Activated gamma-delta T cell (primary cell): ENCODE measurements at regions not wholly inside any gene's neighbourhood (a gene's known extent, or its start where the extent isn't known, plus 50 kb on each side); places are given as distances from the start of the nearest gene placed in this dataset.

Source experiments
- DNase-seq: peaks from one replicate; lab custom pipeline; 2025; lab: John Stamatoyannopoulos, UW

GRCh38 chr7:1286946-1287645 is 54.4 kb downstream of the UNCX start:
- DNase-seq: no peak

GRCh38 chr7:1287752-1288201 is 55.1 kb downstream of the UNCX start:
- no peak for DNase-seq

DNA sequence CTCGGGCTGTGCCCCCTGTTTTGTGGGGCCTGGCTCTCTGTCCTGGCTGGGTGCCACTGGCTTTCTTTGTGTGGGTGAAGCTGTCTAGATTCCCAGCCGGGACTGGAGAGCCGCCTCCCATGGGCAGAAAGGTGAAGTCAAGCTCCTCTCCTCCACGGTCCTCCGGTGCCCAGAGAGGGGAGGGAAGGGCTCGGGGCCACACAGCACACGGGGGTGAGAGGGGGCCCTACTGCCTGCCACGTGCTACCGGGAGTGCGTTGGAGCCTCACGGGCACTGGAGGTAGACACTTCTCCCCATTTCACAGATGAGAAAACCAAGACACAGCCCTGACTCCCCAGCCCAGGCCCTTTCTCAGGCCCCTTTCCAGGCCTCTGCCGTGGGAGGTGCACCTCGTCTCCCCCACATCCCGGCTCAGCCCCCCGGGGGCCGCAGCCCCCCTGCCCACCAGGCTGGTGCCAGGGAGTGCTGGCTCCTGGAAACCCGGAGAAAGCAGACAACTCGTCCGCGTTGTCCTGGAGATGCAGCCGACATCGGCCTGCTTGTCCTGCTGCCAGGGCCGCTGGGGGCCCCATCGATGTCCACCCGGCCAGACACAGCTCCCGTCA is 55.8 kb downstream of the UNCX start:
- DNase-seq: no peak

DNA sequence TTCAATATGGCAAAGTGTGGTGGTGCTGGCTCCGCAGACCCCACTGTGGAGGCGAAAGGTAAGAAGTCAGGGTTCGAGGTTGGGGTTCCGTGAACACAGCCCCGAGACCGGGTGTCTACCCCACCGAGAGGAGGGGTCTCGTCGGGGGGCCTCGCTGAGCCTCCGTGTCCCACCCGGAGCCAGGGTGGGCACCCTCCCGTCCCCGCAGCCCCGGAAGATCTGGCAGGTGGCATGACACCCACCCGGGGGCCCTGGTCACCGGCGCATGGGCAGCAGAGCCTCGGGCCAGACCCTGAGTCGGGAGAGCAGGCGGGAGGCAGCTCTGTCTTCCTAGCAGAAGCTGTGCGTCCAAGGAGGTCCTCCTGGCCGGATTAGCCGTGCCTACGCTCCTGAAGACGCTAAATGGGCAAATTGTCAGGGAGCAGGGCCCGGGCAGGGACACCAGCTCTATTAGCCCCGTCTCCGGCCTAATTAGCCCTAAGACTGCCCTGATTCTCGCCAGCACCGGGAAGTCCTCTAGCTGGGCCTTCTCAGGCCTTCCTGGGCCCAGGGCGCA is 56.4 kb downstream of the UNCX start:
- DNase-seq: no peak

GRCh38 chr7:1289666-1290025 is 57.0 kb downstream of the UNCX start:
- DNase-seq: no peak

DNA sequence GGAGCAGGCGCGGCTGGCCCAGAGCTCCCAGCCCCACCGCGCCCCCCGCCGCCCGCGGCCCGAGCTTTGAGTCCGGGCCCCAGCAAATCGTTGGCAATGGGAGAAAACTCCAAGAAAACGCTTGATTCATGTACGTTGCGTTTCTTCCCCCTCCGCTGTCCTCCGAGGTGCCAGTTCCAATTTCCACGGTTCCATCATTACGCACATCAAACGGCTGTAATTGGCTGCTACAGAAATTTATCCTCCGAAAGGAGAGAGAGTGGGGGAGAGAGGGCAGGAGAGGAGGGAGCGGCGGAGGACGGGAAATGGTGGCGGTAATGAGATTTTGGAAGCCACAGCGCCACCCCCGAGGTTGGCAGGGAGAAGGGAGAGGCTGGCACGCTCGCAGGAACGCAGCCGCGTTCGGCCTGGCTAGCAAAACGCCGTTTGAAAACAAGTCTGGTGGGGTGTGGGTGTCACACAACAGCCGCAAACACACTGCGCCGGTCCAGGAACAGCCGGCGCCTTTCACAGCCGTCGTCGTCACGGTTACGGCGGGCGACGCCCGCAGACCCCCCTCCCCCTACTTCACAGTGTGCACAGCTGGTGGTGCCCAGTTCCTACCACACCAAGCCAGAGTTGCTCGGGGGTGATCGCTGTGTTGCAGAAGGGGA is 57.5 kb downstream of the UNCX start:
- DNase-seq: peak; percentile 37

DNA sequence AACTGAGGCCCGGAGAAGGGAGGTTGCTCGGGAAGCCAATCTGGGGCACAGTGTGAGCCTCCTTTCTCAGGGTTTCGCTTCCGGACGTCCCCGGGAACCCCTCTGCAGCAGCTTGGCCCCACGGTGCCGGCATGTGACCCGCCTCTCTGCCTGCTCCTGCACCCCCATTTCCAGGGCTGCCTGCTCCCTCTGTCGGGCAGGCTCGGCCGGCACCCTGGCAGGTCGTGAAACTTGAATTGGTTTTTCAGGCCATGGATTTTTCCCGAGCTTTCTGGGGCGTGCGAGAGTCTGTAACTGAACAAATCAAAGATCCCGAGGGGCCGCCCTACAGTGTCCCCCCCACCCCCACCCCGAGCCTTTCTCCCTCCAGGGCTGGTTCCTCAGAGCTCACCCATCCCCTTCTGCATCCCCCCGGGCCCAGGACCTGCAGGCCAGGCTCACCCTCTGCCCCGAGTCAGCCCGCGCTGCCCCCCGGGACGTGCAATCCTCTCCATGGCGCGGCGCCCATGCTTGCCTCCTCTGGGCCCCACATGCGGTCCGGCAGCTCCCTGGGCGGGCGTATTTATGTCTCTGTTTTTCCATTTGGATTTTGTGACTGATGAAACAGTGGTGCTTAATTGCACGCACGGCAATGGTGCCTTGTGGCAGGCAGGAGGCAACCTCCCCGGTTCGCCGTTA is 58.1 kb downstream of the UNCX start:
- no peak for DNase-seq

DNA sequence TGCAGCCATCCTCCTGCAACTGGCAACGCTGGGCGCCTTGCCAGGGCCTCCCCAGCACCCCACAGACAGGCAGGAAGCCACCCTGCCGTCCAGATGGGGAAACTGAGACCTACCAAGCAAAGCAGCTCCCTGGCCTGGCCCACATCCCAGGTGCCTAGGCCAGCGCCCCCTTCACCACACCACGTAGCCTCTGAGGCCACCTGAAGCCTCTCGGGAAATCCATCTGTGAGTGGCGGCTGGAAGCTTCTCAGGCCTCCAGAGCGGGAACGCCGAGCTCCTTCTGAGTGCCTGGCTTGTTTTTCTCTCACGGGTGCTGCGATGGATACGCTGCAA is 58.7 kb downstream of the UNCX start:
- DNase-seq: no peak

DNA sequence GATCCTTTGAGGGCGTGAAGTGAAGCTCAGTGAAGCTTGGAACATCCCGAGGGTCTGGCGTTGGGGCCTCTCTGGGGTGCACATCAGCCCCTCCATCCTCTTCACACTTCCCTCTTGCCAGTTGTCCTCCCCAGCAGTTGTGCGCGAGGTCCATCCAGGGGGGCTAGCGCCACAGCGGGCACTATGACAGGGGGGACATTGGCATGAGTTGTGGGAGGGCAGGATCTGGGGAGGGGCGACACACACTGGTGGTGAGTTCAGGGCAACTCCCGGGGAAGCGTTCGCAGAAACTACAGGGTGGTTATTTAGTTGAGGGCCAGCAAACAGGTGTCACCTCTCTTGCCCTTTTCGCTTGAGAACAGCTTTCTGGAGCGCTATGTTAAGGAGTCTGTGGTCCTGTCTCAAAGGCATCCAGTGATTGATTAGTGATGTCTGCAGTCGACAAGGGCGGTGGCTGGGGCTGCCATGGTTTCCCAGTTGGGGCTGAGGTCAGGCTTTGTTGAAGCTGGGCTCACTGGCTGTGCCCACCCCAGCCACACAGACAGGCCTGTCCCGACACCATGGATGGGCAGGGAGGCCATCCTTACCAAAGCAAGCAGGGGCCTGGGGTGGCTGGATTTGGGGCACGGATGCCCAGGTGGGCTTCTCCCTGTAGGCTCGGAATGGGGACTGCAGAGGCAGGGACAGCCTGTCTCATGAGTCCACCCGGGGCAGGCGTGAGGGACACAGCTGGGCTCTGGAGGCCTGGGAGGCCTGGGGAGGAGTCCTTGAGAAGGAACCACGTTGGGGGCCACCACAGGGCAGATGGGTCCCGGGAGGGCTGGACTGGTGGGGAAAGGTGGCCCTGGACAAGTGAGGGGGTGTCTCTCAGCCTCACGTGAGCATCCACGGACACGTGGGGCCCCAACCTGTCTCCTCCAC is 59.4 kb downstream of the UNCX start:
- DNase-seq: no peak

DNA sequence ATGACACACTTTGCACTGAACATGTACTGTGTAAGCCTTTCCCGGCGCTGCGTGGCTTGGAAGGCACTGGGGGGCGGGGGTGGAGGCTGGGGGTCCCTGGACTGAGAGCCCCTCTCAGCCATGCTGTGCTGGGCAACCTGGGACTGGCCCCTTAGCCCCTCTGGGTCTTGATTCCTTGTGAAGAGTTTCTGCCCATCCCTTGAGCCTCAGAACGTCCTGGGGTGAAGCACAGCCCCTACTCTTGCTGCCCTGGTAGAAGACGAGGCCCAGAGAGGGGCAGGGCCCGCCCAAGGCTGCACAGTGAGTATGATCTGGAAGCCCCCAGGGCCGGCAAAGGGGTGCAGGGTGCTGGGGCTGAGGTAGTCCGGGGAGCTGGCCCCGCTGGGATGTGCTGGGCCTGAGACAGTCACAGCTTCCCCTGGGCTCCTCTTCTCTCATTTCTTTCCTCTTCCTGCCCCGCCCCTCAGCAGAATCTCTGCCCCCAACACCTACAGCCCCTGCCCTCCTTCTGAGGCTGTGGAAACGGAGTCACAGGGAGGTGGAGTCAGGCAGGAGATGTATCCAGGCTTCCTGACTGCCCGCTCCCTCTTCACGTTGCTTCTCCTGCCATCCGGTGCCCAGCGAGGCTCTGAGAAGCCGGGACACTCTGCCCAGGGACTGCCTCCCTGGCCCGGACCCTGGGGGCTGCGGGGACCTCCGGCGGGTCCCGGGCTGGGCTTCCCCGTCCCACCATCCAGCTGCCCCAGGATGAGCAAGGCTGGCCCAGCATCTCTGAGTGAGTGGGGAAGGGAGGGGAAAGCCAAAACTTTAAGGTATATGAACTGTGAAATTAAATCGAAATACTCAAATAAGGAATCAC is 60.5 kb downstream of the UNCX start:
- DNase-seq: no peak

DNA sequence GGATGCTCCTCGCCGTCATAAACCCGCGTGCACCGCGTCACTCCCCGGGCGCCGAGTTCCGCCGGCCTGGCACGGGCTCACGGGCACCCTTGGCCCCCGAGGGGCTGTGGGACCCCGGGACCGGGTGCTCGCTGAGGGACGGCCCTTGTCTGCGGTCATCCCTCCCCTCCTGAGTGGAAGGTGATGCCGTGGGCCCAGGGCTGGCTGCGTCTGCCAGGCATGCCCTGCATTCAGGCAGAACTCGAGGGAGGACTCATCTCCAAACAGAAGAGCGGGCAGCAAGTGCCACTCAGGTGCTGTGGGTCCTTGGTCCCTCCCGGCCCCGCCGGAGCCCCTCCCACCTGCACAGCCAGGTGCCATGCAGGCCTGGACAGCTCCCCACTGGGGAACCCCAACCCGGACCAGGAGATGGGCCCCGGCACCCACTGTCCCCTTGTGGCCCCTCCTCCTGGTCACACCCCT is 61.3 kb downstream of the UNCX start:
- no peak for DNase-seq

GRCh38 chr7:1295776-1296355 is 63.2 kb downstream of the UNCX start:
- no peak for DNase-seq

- DNase-seq: no peak
These were observed 63.8 kb downstream of the UNCX start for GRCh38 chr7:1296356-1296981.

DNA sequence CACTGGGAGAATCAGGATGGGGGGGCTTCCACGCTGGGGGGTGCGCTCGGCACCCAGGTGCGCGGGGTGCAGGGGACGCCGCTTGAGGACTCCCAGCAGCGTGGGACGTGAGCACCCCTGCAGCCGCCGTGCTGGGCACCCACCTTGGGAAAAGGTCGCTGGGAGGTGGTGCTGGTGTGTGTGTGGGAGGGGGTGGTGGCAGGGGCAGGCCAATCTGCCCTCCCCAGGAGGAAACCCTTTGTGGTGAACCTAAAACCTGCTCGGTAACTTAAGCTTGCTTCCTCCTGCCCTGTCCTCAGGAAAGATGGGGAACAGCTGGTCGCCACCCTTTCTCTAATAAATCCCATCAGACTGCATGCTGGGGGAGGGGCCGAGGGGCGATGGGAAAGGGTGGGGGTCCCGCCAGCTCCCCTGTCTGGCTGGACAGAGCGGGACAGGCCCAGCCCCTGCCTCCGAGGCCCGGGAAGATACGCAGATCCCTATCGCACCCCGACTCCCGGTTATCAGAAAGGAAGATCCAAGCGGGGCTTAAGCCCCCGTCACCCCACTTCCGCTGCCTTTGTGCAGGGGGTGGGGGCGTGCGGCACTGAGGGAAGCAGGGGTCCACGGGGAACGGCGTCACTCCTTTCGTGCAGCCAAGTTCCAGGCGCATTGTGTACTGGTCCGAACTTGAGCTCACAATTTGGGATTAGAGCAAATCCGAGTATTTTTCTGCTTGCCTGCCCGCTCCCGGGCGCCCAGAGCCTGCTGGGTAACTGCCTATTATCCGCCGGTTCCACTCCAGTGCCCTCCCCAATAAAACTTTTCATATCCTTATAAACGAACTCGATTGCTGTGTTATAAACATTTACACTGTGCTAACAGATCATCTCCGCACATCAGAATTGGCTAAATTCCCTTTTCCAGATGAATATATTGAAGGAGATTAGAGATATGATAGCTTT is 64.6 kb downstream of the UNCX start:
- no peak for DNase-seq

DNA sequence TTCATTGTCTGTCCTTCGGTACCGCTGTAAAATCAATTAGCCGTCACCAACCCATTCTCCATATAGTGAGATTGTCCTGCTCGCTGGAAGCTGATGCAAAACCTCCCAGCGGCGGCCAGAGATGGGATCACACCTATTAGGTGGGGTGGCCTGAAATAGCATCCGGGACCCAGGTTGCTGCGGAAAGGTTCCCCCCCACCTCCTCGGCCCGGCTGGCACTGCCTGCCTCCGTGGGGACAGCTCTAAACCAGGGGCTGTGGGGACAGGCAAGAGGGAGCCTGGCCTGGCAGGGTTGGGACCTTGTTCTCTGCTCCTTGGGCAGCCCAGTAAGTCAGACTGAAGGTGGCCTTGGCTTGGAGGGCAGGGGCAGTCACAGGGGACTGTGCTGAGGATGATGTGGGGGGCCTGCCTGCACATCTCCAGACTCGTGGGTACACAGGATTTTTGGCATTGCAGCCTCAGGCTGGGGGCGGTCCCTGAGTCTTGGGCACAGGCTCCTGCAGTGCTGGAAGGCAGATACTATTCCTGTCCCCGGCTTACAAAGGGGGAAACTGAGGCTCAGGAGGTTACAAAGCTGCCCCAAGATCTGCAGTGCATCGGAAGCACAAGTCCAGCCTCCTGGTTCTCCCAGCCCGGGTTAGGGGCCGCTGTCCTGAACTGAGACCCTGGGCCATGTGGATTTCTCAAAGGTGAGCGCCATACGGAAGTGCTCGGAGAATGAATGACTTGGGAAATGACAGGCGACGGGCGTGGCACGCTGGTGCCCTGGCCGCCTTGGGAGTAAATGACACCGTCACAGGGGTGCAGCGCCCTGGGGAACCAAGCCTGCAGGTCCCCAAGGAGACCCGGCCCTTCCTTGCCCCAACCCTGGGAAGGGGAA is 65.6 kb downstream of the UNCX start:
- DNase-seq: no peak

GRCh38 chr7:1298931-1299885 is 66.5 kb downstream of the UNCX start:
- DNase-seq: no peak
